GM19463 (cell line): ENCODE measurements at regions not wholly inside any gene's neighbourhood (a gene's known extent, or its start where the extent isn't known, plus 50 kb on each side); places are given as distances from the start of the nearest gene placed in this dataset.

Experiments
- ATAC-seq: cut with Tn5 transposase; IDR thresholded peaks from one replicate; pipeline ENCODE4 v1.9.1; 2021; ENCODE audit warnings: mild to moderate bottlenecking, moderate library complexity; ENCODE audit not compliant: unreplicated experiment

DNA sequence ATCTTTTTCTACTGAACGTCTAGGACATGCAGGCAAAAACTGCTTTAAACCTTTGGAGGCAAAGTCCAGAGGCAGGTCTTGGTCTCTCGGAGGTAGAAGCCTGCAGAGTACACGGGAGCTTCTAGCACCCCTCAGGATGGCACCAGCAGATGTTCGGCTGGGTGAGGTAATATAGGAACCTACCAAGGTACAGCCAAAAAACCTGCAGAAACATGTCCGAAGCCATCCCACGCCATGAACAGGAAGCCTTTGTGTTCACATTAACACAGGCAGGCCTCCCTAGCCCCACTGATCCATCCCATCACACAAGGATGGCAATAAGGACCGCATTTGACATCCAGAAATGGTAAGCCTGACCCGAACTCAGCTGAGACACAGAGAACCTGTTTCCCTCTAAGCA lies 157.9 kb upstream of the HES1 start:
- ATAC-seq, result no peak

DNA sequence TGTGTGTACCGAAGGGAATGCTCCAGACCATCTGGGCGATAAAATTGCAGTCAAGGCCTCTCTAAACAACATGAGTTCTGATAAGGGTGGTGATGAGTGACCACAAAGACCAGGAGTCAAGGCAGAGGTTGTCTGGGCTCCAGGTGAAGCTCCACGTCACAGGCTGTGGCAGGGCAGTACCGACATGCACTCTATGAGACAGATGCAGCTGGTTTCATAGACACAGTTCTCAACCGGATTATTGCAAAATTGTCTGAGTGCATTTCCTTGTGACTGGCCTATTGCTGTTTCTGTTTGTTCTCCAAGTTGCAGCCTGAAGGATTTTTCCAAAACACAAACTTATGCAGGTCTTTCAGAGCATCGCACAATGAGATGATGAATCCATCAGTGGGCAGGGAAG lies 157.5 kb upstream of the HES1 start:
- no peak for ATAC-seq

DNA sequence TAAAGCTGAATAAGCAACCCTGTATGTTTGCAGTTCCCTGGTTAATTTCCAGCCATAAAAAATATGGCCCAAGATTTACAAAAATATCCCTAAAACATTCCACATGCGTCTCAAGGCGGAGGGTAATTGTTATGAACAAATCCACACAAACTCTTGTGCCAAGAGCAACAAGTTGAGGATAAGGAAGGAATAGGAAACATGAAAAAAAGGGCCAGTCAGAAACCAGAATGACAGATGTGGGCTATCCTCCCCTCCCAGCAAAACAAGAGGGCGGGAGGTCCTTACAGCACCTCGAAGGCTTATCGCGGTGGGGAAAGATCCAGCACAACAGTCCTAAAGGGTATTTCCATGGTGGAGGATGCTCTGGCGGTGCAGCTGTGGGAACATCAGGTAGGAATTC lies 155.6 kb upstream of the HES1 start:
- no peak for ATAC-seq

DNA sequence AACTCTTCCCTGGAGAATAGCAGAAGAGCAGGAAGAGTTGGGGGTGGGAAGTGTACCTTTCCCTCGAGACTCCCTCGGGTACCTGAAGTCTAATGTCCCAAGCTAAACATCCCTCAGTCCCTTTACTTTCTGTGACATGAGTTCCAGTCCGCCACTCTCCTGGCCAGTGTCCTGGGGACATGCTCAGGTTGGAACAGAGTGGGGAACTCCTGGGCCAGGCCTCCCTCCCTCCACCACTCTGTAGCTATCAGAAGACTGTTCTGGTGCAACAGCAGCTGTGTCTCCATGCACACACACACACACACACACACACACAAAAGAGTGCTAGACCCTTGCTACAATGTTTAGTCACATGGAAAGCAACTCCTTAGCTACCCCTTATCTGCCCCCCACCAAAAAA lies 155.0 kb upstream of the HES1 start:
- no peak for ATAC-seq

DNA sequence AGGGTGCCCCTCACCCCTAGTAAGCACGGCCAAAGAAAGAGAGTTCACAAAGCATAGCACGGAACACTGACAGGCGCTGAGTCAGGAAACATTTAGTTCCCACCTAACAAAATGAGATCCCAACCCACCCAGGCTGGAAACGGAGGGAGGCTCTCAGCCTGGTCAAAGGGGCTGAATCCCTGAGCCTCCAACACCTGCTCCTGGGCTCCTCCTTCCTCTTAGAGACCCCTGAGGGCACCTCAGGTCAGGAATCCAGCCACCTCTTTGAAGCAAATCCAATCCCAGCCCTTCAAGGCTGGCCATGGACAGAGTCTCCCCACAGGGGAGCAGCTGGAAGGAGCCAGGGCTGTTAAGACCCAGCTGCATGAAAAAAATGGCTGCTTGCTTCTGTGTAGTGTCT lies 154.4 kb upstream of the HES1 start:
- no peak for ATAC-seq

DNA sequence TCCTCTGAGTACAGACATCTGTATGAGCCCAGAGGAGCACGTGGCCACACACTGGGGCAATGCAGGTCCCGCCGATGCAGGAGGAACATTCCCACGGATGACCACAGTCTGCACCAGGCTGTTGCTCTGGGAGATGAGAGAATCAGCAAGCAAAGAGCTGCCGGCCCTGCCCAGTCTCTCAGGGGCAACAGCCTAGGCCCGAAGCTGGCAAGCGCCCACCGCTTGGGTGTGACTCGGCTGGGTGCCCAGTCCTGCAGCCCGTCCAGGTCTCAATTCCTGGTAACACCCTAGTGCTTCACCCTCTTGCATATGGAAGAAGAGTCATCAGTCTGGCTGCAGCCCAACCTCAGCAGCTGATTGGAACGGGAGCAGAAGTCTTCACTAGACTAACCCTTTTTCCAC lies 153.7 kb upstream of the HES1 start:
- no peak for ATAC-seq

DNA sequence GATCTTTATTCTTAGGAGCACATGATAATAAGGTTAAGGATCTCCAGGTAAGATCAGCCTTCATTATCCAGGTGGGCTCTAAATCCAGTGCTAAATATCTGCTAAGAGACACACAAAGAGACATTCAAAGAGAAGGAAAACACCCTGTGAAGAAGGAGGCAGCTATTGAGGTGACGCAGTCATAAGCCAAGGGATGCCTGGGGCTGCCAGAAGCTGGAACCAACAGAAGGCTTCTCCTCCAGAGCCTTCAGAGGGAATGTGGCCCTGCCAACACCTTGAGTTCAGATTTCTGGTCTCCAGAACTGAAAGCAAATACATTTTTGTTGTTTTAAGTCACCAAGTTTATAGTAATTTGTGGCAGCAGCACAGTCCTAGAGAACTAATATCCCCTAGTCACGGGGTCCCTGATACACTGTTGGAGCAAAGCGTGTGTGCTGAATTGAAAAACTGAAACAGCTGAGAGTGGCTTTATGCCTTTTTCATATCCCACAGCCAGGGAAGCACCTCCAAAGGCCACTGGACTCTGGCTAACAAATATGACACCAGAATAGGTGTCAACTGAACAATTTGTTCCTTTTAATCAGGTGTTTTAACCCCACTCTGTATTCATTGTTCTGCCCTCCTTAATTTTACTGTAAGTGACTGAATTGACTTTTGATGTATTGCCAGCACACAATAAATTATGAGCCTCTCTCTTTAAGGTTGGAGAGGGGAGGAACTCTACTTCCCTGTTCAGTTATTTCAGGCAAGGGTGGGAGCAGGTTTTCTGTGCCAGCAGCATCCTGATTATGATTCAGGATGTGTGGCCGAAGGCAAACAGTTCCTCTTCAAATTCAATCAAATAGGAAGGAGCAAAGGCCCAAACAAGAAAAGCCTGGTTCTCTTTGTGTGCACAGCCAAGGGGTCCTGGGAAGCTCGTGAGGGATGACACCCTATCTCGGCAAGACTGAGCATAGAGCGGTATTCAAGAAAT lies 151.8 kb upstream of the HES1 start:
- no peak for ATAC-seq

DNA sequence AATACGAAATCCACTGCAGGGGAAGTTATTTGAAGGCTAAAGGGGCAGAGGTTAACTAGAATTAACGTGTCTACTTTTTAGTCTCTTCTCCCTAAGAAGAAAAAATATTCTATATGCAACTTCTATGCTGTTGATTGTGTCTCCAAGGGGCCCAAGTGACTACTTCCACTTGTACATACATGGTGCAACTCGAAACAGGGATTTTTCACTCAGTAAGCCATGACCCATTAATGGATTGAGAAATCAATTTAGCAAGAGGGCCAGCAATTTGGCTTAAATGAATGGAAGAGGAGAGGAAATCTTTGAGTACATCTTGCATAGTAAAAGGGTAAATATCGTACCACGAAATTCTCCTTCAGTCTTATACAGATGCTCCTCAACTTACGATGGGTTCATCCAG lies 151.1 kb upstream of the HES1 start:
- no peak for ATAC-seq

DNA sequence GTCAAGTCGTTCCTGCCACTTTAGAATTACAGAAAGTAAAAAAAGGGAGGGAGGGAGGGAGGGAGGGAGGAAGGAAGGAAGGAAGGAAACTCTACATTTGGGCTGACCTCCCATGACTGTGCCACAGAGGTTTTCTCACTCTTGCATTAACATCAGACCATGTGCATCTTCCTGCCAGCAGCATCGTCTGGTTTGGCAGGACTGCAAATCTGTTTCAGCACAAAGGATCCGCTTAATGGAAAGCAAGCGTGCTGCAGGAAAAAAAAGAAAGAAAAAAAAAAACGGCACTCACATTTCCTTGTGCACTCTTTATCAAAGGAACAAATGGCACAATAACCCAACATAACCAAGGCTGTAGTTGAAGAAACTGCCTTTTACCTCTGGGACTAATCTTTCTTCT lies 148.8 kb upstream of the HES1 start:
- ATAC-seq, result no peak

DNA sequence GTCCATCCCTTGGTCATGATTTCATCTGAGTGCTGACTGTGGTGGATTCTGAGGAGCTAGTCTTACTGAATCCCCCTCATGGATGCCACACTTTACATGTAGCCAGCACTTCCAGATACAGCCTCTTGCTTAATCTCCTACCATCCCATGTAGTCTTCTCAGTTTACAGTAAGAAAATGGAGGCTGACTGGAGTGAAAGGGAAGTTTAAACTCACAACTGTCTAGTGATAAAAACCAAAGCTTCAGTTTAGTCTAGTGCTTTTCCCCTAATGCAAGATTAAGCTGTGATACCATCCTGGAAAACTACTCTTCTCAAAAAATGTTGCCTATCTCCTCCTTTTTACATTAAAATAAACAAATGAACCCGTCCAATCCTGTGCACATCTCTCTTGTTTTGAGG lies 146.8 kb upstream of the HES1 start:
- no peak for ATAC-seq

DNA sequence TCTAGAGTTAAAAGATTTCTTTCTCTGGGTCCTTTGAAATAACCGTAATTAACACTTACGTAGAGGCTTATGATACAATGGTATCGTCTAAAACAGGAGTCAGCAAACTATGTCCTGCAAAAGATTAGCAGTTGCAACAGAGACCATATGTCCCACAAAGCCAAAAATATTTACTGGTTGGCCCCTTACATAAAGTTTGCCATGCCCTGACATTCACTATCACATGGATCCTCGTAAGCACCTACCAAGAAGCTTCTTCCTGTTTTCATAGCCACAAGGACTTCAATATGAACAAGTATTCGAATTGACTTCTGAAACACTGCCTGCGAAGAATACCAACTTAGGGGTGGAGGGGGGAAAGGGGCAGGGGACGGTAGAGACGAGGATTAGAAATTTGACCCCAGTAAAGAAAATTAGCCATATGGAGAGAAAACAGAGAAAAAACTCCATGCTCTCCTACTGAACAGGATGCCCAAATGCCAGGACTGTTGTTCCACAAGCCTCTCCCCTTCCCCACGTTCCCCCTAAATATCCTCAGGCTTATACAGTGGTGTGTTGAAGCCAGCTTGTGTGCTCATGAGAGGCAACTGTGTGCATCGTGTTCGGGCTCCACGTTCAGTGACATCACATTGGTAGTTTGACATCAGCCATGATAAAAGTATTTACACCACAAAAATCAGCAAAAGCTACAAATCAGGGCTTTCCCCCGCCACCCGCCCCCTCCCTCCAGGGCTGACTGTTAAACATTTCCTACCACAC lies 144.1 kb upstream of the HES1 start:
- ATAC-seq, result no peak

DNA sequence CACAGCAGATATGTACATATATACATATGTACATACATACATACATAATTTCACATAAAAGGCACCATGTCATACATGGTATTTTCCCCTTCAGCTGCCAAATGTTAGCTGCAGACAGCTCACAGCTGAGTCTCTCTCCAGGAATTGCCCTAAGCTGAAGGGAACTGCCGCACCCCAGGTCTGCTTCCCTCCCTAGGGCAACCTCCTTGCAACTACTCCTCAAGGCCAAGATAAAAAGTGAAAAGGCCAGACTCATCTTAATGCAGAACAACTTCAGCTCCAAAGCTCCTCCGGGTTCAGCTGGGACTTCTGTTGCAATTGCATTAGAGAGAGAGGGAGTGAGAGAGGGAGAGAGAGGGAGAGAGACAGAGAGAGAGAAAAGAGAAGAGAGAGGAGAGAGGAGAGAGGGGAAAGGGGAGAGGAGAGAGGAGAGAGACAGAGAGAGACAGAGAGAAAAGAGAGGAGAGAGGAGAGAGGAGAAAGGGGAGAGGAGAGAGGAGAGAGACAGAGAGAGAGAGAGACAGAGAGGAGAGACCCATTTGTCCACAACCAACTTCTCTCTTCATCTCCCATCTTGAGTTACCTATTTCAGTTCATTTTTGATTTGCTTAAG lies 143.4 kb upstream of the HES1 start:
- ATAC-seq, result no peak

DNA sequence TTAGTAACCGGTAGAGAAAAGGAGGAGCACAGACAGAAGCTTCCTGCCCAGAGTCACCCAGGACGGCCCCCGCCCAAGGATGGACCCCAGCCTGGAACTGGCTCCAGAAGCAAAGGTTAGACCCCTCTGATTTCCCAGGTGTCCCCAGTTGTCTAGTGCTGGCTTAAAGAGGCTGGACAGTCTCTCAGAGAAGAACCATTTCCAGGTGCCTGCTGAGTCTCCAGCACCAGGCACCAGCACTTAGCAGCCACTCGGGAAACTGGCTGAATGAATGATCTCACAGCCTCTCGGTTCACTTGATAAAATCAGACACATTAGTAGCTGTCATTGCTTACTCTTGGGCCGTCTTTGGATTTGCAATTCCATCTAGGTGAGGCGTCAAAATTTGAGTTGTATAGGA lies 139.7 kb upstream of the HES1 start:
- no peak for ATAC-seq

DNA sequence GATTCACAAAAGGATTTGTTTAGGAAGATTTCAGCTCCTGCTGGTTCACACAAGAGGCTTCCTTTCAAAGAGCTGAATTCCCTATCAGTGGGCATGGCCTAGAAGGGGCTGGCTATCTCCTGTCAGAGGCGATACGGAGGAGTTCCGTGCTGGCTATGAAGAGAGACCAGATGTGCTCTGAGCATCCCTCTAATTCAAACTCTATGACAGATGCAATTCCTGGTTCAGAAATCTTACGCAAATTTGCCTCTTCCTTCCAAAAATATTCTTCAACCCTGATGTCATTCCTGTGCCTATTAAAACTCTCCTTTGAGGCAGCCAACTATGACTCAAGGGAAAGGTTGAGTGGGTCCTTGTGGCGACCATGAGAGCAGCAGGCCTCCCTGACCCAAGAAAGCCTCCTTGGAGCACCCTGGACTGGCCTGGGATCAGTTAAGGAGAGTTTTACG lies 139.3 kb upstream of the HES1 start:
- ATAC-seq, result no peak

DNA sequence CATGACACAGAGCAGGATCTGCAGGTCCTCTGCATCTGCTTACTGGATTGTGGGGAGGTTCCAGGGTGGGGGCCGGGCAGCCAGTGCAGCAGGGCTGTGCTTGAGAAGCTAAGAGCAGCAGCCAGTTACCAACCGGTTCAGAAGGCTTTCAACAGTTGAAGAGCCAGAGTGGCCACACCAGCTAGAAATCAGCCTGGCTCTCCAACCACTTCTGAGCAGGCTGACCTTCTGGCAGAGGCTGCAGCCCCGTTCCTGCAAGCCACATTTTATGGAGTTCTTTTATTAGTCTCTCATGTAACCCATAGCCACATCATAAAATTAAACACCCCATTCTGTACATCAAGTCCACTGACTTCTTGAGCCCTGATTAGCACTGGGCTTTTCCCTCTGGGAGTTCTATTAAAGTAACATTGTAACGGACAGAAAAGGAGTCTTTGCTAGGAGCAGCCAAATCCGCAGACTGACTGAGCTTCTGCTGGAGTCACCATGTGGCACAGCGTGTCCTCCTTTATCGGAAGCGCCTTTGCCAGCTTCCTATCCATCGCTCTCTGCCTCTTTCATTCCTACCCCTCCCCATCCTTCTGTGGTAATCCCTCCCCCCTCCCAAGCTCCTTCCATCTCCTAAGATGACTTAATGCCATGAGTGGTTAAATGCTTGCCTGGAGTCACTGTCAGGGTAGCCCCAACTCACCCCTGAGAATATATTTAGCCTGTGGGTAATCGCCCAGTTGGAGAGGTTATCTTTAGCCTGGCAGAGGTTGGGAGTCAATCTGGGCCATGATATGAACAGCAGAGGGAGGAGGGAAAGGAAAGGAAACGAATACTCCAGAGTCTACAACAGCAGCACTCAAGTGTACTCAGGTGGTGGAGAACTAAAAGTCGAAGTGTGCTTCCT lies 138.5 kb upstream of the HES1 start:
- ATAC-seq, result no peak

DNA sequence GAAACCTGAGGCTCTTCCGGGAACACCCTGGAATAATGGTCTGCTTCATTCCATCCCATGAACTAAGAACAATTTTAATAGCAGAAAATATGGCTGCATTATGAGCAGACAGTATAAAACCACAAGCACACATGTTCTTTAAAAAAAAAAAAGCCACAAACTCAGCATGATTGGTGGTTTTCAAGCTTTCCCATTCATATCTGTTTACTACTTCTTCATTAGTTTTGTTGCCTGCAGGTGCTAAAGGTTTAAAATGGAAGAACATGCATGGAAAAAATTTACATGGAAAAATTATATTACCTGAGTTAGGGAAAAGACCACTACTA lies 137.9 kb upstream of the HES1 start:
- no peak for ATAC-seq

DNA sequence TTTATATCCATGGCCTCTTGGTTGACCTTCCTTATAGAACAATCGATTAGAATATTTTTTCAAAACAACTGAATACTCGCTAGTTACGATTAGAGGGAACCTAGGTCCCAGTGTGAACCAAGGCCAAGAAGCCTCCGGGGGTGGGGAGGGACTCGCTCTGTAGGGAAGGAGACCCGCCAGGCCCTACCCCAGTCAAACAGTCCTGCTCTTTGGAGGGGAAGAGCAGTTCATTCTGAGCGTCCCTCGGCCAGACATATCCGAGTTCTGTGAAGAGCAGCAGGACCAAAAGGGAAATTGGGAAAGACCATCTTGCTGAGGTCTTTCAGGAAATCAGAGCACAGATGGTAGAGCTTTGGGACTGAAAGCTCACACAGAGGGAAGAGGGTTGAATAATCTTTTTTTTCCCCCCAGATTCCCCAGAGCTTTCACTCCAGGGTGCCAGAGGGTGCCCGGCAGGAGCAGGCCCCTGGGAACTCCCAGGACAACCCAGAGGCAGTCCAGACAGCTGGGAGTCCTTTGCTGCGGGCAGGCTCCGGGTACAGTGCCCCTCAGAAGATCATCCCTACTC lies 137.2 kb upstream of the HES1 start:
- ATAC-seq, result no peak

DNA sequence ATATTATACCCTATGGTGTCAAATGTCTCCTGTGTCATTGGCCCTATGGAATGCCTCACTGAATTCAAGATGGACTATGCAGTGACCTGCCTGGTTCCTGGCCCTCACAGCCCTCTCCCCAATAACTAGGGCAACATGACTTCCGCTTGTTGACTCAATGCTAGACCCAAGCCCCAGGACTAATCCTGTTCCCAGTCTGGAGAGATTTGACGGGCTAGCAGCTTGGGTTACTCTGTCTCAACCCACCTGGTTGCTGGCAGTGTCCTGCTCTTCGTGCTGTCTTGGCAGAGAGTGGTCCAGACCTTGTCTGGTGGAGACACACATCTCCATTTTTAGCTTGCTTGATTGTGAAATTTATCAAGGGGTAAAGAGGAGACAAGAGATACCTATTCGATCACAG lies 135.8 kb upstream of the HES1 start:
- ATAC-seq, result no peak

DNA sequence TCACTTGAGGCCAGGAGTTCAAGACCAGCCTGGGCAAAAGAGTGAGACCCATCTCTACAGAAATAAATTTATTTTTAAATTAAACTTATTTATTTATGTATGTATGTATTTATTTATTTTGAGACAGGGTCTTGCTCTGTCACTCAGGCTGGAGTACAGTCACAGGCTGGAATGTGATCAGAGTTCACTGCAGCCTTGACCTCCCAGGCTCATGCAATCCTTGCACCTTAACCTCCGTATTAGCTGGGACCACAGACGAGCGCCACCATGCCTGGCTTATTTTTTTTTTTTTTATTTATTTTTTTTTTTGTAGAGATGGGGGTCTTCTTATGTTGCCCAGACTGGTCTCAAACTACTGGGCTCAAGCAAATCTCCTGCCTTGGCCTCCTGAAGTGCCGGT lies 135.2 kb upstream of the HES1 start:
- ATAC-seq, result no peak

DNA sequence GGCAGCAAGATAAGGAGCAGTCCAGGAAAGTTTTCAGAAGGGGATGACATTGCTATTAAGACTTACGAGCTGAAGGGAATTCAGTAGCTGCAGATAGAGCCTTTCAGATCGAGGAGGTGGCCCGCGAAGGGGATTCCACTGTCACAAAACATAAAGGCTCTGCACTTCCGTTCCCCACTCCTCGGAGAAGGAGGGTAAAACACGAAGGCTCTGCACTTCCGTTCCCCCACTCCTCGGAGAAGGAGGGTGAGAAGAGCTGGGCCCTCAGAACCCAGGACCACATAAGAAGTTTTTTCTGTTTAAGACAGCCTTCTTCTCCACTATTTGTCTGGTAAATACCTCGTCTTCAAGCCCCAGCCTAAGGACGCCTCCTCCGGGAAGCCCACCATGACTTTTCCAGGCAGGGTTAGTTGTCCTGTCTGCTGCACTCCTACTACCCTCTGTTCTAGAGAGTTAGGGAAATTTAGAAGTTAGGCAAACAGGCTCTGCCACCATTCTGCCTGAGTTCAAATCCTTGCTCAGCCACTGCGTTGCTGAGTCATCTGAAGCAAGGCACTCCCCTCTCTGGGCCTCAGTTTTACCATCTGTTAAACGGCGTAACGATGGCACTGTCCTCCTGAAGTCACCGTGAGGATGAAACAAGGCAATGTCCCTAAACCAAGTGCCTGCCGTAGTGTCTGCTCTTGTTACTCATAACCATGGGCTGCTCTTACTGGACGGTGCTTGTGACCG lies 134.1 kb upstream of the HES1 start:
- no peak for ATAC-seq
